ENCODE measurements at regions not wholly inside any gene's neighbourhood (a gene's known extent, or its start where the extent isn't known, plus 50 kb on each side); places are given as distances from the start of the nearest gene placed in this dataset.

DNA sequence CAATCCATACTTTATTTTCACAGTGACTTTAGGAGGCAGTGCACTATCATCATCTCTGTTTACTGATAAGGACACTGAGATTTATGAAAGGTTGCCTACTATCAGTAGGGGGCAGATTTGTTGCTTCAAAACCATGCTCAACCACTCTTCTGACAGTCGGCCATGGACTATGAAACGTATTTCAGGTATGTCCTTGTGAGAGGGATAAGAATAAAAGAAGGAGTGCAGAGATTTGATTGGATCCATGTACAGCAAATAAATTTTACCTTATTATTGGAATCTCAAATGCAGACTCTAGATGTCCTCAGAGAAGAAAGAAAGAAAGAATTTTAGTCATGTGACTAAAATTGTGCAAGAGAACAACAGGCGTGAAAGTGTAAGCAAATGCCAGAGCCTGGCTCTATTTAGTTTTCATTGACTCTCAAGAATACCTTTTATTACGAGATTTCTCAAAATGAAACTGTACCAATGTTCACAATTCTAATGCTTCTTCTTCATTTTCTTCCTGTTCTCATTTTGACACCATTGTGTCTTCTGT lies 296.6 kb upstream of the RASA1 start:
- DNase-seq (ENCODE audit: low read depth in 2 of 2, low spot score in 1 of 2), result no peak

GRCh38 chr5:86974955-86975354 lies 292.7 kb upstream of the RASA1 start:
- DNase-seq (ENCODE audit: low read depth in 2 of 2, low spot score in 1 of 2), result no peak

- DNase-seq (ENCODE audit: low read depth in 2 of 2, low spot score in 1 of 2), result no peak
These were observed 290.5 kb upstream of the RASA1 start for GRCh38 chr5:86977190-86977589.

DNA sequence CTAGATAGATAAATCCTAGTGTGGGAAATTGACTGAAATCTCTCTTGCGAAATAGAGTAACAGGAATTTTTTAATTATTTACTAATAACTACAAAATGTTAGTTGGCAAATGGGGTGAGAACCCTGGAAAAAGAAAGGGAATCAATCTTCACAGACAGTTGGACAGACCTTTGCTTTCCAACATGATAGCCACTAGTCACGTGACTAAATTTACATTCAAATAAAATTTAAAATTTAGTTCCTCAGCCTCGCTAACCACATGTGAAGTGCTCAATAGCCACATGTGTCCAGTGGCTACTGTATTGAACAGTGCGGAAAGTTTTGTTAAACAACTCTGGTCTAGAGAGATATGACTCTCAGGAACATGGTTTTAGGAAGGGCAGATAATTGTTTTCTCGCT lies 289.9 kb upstream of the RASA1 start:
- DNase-seq (ENCODE audit: low read depth in 2 of 2, low spot score in 1 of 2), result no peak

GRCh38 chr5:86979811-86980411 lies 287.8 kb upstream of the RASA1 start:
- no peak for DNase-seq (ENCODE audit: low read depth in 2 of 2, low spot score in 1 of 2)

DNA sequence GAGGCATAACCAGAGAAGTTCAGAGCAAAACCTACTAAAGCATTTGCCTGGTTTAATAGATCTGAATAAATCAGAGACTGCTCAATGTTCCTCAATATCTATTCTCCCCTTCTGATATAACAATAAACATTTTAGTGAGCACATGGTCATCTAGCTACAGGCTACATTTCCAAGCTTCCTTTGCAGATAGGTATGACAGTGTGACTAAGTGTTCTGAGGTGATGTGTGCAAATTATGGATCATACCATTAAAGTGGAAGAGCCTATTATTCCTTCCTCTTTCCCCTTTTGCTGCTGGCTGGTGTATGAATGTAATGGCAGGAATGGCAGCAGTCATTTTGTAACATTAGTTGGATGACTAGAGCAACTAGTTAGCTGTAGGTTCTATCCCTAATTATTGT lies 285.8 kb upstream of the RASA1 start:
- no peak for DNase-seq (ENCODE audit: low read depth in 2 of 2, low spot score in 1 of 2)

DNA sequence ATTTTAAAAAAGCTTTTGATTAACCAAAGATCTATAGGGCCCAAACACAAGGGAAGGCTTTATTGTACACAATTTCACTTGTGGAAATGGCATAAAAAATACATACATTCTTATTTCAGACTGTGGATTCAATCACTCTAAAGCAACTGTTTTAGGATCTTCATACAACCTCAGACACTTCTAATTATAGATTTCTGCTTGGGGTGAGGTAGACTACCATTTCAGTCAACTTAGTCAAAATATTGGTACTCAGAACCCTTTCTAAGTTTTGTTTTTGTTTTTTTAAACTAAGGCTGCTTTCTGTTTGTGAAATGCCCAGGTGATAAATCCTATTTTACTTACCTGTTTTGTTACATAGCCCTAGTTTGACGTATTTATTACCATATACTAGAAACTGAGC lies 284.5 kb upstream of the RASA1 start:
- DNase-seq (ENCODE audit: low read depth in 2 of 2, low spot score in 1 of 2), result no peak

DNA sequence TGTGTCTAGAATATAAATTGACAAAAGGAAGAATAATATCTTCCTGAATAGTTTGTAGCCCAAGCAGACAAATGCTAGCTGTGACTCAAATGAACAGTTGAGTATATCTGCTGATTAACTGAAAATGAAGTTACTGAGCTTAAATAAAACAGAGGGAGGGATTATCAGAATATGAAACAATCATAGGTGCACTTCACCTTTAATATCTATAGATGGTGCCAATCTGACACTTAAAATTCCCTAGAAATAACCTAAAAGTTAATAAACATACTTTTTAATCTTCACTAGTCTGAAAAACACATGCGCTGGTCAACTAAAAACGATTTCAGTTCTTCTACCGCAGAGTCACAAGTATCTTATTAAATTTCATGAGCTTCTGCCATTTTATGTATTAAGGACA lies 280.8 kb upstream of the RASA1 start:
- DNase-seq (ENCODE audit: low read depth in 2 of 2, low spot score in 1 of 2), result no peak

GRCh38 chr5:86997516-86997915 lies 270.2 kb upstream of the RASA1 start:
- DNase-seq (ENCODE audit: low read depth in 2 of 2, low spot score in 1 of 2), result no peak

DNA sequence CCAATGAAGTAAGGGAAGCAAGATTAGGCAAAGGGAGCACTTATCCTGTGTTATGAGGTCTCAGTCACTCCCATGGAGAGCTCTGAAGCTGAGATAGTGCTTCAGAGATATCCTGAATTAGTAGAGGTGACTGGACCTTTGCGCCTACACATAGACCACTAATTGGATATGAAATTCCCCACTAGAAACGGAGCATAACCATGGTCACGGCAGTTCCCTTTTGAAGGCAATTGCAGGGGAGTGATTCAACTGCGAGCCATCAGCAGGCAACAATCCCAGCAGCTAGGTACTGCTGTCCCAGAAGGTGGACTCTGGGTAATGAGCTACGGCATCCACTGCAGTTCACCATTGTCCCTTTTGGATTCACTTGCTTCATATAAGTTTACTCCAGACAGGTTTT lies 267.7 kb upstream of the RASA1 start:
- no peak for DNase-seq (ENCODE audit: low read depth in 2 of 2, low spot score in 1 of 2)

DNA sequence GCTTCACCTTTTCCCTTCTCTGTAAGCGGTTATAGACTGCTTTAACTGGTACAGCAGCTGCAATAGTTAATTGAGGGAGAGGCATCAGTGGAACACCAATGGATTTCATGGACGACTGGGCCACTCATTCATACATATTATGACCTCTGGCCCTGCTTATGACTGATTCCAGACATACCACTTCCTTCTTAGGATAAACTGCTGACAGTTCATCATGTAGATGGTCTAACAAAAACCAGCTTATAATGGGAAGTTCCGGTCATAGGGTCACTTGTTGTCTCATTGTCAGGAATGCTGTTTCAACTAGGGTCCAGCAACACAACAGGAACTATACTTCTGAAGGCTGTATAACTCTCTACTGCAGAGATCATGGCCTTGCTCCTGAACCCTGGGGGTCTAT lies 265.2 kb upstream of the RASA1 start:
- no peak for DNase-seq (ENCODE audit: low read depth in 2 of 2, low spot score in 1 of 2)

- DNase-seq (ENCODE audit: low read depth in 2 of 2, low spot score in 1 of 2), result no peak
These were observed 263.6 kb upstream of the RASA1 start for GRCh38 chr5:87004101-87004500.

DNA sequence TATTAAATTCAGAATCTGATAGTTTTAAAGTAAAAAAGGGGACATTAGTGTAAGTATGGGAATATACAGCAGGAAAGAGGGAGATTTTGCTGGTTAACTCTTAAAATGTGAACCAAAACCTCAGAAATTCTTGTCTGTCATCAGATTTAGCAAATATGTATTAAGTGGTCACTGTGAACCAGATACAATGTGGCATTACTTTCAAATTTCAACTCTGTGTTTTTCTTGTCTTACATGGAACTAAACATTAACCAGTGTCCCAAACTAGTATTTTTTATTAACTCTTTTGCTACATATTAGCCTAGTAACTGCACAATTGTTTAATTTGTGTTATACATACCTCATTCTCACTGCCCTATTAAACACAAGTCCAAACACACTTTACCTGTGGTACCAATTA lies 259.9 kb upstream of the RASA1 start:
- DNase-seq (ENCODE audit: low read depth in 2 of 2, low spot score in 1 of 2), result no peak

GRCh38 chr5:87008751-87009560 lies 258.7 kb upstream of the RASA1 start:
- DNase-seq (ENCODE audit: low read depth in 2 of 2, low spot score in 1 of 2), result no peak

DNA sequence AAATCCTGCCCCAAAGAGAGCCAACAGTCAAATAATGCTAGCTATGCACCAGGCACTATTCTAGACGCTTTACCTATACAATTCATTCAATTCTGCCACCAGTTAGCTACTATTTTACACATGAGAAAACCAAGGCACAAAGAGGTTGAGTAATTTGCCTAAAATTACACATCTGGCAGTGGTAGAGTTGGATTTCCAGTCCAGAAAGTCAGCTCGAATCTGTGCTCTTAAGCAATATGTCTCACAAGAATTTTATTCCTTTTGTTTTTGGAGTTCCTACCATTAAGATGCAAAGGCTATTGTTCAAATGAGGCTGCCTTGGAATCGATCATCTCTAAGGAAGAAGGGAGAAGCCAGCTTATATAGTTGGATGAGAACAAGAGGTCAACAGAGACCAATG lies 256.9 kb upstream of the RASA1 start:
- no peak for DNase-seq (ENCODE audit: low read depth in 2 of 2, low spot score in 1 of 2)

DNA sequence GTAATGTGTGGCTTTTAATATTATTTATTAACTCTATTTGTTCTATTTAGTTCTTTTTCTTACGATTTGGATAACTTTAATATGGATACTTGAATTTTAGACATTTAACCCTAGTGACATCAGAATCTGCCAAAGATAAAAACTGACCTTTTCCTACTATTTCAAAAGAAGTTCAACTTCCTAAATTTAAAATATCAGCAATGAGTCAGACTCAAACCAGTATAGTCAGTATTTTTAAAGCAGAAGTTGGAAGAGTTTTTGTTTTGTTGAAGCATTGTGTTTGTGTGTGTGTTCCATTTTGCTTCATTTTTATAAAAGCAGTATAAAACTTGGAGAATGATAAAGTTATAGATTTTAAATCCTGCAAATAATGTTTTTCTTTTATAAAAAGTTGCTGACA lies 251.8 kb upstream of the RASA1 start:
- DNase-seq (ENCODE audit: low read depth in 2 of 2, low spot score in 1 of 2), result no peak

- DNase-seq (ENCODE audit: low read depth in 2 of 2, low spot score in 1 of 2), result no peak
These were observed 247.4 kb upstream of the RASA1 start for GRCh38 chr5:87020099-87020934.

DNA sequence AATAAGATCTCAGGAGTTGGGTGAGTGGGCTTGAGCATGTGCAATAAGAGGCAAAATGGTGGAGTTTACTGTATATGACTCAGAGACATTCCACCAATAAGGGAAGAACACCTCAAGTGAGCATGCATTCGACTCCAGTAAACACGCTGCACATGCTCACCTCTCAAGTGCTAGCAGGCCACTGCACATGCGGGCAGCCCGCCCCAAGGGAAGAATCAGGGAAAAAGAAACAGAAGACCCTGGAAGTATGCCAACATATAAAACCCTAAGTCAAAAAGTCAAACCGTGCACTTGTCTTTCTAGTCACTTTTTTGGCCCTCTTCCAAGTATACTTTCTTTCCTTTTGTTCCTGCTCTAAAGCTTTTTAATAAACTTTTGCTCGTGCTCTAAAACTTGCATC lies 245.3 kb upstream of the RASA1 start:
- DNase-seq (ENCODE audit: low read depth in 2 of 2, low spot score in 1 of 2), result no peak

GRCh38 chr5:87027570-87027969 lies 240.1 kb upstream of the RASA1 start:
- no peak for DNase-seq (ENCODE audit: low read depth in 2 of 2, low spot score in 1 of 2)

- no peak for DNase-seq (ENCODE audit: low read depth in 2 of 2, low spot score in 1 of 2)
These were observed 237.7 kb upstream of the RASA1 start for GRCh38 chr5:87029951-87030350.

DNA sequence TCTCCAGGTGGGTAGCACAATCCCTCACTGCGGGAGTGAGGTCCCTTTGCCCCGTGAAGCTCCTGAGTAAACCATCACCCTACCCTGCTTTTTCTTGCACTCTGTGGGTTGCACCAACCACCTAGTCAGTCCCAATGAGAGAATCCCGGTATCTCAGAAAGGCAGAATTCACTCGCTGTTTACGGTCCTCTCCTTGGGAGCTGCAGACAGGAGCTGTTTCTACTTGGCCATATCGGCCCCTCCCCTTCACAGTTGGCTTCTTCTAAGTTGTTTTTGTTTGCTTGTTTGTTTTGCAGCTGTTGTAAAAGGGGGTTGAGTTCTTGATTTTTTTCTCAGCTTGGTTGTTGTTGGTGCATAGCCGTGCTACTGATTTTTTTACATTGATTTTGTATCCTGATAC lies 237.0 kb upstream of the RASA1 start:
- no peak for DNase-seq (ENCODE audit: low read depth in 2 of 2, low spot score in 1 of 2)

DNA sequence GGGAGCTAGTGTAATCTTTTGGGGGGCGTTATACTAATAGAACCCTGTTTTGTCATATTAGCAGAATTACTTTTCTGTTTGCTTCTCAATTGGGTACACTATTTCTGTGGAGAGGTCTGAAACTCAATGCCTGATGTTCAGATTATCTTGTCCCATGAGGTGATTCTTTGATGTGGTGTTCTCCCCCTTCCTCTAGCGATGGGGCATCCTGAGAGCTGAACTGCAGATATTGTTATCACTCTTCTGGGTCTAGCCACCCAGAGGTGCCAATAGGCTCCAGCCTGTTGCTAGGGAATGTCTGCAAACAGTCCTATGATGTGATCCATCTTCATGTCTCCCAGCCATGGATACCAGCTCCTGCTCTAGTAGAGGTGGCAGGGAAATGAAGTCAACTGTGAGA lies 233.1 kb upstream of the RASA1 start:
- no peak for DNase-seq (ENCODE audit: low read depth in 2 of 2, low spot score in 1 of 2)
